Astrocyte of the hippocampus (primary cell): ENCODE measurements at regions not wholly inside any gene's neighbourhood (a gene's known extent, or its start where the extent isn't known, plus 50 kb on each side); places are given as distances from the start of the nearest gene placed in this dataset.

Experiments used
- DNase-seq: peaks from one replicate; pipeline ENCODE4 v3.0.0; 2011; ENCODE audit warnings: low read depth, low spot score

GRCh38 chr12:63250486-63250885 is 99.5 kb upstream of the AVPR1A start:
- DNase-seq, result no peak

- DNase-seq, result no peak
Observed at GRCh38 chr12:63238892-63239291, 87.9 kb upstream of the AVPR1A start.

DNA sequence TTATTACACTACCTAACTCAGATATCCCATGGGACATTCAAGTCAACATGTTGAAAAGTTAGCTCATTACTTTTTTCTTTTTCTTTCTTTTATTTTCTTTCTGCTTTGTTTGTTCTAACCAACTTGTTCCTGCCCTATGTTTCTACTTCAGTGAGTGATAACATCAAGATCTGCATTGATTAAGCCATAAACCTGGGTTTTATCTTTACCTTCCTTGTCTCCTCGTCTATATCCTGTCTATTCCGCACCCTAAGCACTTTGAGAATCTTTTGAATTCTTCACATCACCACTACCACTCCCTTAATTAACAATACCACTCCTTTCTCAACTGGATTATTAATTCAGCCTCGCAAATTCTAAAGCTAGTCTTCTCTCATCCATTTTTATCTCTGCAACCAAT is 81.9 kb upstream of the AVPR1A start:
- no peak for DNase-seq

DNA sequence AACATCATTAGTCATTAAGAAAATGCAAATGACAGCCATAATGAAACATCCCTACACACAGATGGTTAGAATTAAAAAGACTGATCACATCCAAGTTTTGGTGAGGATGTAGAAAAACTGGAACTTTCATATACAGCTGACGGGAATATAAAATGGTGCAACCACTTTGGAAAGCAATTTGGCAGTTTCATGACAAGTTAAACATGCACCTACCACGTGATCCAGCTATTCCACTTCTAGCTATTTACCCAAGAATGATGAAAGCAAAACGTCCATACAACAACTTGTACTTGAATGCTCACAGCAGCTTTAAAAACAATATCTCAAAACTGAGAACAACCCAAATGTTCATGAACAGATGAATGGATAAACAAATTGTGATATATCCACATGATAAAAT is 77.9 kb upstream of the AVPR1A start:
- no peak for DNase-seq

- no peak for DNase-seq
Observed at GRCh38 chr12:63226792-63227463, 75.9 kb upstream of the AVPR1A start.

- no peak for DNase-seq
Observed at GRCh38 chr12:63224396-63224795, 73.4 kb upstream of the AVPR1A start.

DNA sequence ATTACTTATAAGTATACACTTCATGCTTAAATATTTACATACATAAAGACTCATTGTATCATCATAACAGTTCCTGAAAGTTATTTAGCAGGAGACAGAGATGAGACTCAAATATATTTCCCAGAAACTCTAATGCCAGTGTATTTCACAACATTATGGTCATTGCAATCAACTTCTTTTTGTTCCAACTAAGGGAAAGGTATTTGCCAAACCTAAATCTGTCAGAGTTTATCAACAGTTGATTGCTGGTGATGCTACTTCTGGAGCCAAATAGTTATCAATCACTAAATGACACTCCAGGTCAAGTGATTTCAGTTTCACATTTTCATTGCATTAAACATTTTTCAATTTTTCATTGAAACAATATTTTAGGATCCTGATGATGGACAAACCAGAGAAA is 72.1 kb upstream of the AVPR1A start:
- DNase-seq, result no peak

DNA sequence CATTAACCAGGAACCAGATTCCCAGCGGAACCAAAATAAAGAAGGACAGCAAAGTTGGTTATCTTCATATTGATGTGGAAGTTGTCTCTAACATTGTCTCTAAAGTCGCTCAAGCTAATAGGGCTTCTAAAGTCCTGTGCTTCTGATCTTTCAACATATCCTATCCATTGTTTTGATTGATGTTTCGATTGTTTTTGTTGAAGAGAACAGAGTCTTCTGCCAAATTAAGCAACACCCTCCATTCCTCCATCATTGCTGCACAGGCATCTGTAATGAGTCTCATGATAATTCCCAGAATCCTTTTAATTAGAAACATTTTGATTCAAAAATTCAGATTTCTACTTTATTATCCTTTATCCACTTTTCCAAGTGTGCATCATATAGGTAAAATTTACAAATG is 71.6 kb upstream of the AVPR1A start:
- DNase-seq, result no peak

- no peak for DNase-seq
Observed at GRCh38 chr12:63220921-63221320, 69.9 kb upstream of the AVPR1A start.

- DNase-seq, result no peak
Observed at GRCh38 chr12:63212316-63212715, 61.3 kb upstream of the AVPR1A start.

GRCh38 chr12:63208956-63209355 is 58.0 kb upstream of the AVPR1A start:
- peak; percentile 8 for DNase-seq

DNA sequence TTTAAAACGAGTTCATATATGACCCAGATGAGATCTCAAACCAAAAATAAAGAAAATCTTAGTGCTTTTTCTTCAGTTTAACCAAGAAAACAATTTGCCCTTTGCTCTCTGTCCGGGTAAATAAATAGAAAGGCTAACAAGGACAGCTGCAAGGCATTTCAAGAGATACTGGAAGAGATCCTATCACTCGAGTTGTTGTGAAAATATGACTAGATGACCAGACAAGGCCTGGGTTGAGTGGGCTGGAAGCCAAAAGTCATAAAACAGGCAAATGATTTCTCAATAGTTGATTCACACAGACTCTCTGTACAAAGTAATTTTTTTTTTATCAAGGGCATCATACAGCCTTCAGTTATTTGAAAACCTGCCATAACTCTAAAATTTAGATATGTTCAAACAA is 55.9 kb upstream of the AVPR1A start:
- DNase-seq, result no peak

DNA sequence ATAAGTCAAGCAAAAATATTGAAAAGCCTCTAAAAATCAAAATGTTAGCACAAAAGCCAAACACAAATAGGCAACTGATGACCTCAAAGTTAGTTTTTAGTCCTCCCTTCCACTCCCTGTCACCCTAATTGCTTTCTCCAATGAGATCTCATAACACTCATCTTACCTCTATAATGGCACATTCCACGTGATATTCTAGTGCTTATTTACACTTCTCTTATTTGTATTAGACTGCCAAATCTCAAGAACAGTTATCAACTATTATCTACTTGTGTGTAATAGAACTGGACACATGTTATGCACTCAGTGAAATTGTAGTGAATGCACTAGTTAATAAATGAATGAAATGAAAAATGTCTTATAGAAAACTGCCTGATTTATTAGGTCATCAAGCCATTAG is 55.5 kb upstream of the AVPR1A start:
- no peak for DNase-seq
